Stomach (tissue), 4 donors: ENCODE measurements at regions not wholly inside any gene's neighbourhood (a gene's known extent, or its start where the extent isn't known, plus 50 kb on each side); places are given as distances from the start of the nearest gene placed in this dataset.

ENCODE experiments used
- CTCF ChIP-seq, 7 experiments: fragments of 450-650 bp in 4 of 7; fragments of 200-600 bp in 3 of 7; sonication (generic) in 3 of 7; IDR thresholded peaks; one replicate each; pipeline ENCODE4 v1.5.1; 2016 to 2019; ENCODE audit warnings: antibody characterized with exemption in 7 of 7, control low read depth in 2 of 7, mild to moderate bottlenecking in 1 of 7
- EP300 ChIP-seq: sonication (generic); formaldehyde crosslinking; IDR thresholded peaks from one replicate; pipeline ENCODE4 v1.6.1; 2017; ENCODE audit warnings: antibody characterized with exemption
- POLR2A ChIP-seq, 4 donors: fragments of 450-650 bp; IDR thresholded peaks; one replicate each; pipeline ENCODE4 v1.6.1; 2016; ENCODE audit warnings: antibody characterized with exemption in 4 of 4, control low read depth in 2 of 4, mild to moderate bottlenecking in 1 of 4, moderate library complexity in 1 of 4

GRCh38 chr3:34284959-34285826 lies 486.8 kb downstream of the PDCD6IP start:
- TF ChIP-seq CTCF (IDR thresholded peaks at IDR 0.05) (no peak), POLR2A (IDR thresholded peaks at IDR 0.05) (no peak), EP300 (no peak)
